H1 (cell line): ENCODE measurements at regions not wholly inside any gene's neighbourhood (a gene's known extent, or its start where the extent isn't known, plus 50 kb on each side); places are given as distances from the start of the nearest gene placed in this dataset.

Source experiments
- CTCF ChIP-seq, 3 experiments: IDR thresholded peaks; 1 replicate in 2 of 3; 2 replicates in 1 of 3; pipeline versions ENCODE4 v1.5.1 to v1.6.1; 2011; ENCODE audit warnings: low read length in 3 of 3, mild to moderate bottlenecking in 3 of 3, inconsistent platforms in 2 of 3, low read depth in 1 of 3, moderate library complexity in 1 of 3; ENCODE audit not compliant: insufficient read depth in 1 of 3; ENCODE audit errors: control extremely low read depth in 1 of 3
- SIRT6 ChIP-seq: IDR thresholded peaks from one replicate; pipeline ENCODE4 v1.7.1; 2012; ENCODE audit warnings: low read length, inconsistent platforms

DNA sequence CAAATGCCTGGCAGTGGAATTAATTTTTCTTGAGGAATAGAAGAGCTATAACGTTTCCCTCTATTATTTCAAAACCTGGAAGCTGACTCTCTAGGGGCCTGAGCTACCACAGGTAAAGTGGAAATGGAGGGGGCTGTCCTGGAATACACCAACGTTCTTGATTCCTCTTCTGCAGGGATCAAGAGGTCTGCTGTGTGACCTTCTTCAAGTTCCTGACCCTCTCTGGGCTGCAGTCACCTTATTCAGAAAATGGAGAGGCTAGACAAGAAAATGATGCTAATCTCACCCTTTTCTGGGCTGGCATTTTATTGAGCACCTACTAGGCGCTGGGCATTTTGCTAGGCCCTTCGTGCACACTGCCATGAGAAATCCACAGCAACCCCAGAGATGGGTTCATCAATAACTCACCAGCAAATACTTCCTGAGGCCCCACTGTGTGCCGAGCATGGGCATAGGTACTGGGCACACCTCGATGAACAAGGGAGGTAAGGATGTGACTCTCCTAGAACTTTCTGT is 55.2 kb upstream of the DLK1 start (continued):
- TF ChIP-seq CTCF (IDR thresholded peaks at IDR 0.05; ENCODE audit: control extremely low read depth in 1 of 3, insufficient read depth in 1 of 3, low read depth in 1 of 3, low read length in 3 of 3) (no peak), SIRT6 (no peak)
